T-helper 17 cell (primary cell): ENCODE measurements at regions not wholly inside any gene's neighbourhood (a gene's known extent, or its start where the extent isn't known, plus 50 kb on each side); places are given as distances from the start of the nearest gene placed in this dataset.
"Not testable (repeated sequence)": the region's sequence is repeated elsewhere in the genome, so short reads cannot be mapped to it uniquely, and the experiment has no call there.

Experiments used
- ATAC-seq: fragments of 150-1000 bp; cut with Tn5 transposase; 2 replicates; pipeline ENCODE4 v1.10.0; 2021; ENCODE audit warnings: mild to moderate bottlenecking, moderate library complexity
- DNase-seq, 3 donors: peaks; one replicate each; pipeline versions ENCODE4 v3.0.0 to v3.0.0-alpha.2; 2020 to 2021
- H3K9me3 ChIP-seq: one replicate; pipeline ENCODE4 v1.7.0; 2013; ENCODE audit warnings: low read length, mild to moderate bottlenecking; ENCODE audit not compliant: control insufficient read depth, poor library complexity, severe bottlenecking
- H3K27ac Mint-ChIP-seq: one replicate; pipeline ENCODE4 v1.8.0; 2022; ENCODE audit warnings: mild to moderate bottlenecking, moderate library complexity, mixed read lengths
- H3K27me3 Mint-ChIP-seq: one replicate; pipeline ENCODE4 v1.8.0; 2022; ENCODE audit warnings: mixed read lengths
- H3K36me3 Mint-ChIP-seq: one replicate; pipeline ENCODE4 v1.8.0; 2022; ENCODE audit warnings: low read depth, mixed read lengths
- H3K4me1 Mint-ChIP-seq: one replicate; pipeline ENCODE4 v1.8.0; 2022; ENCODE audit warnings: mild to moderate bottlenecking, mixed read lengths
- H3K4me3 Mint-ChIP-seq: one replicate; pipeline ENCODE4 v1.8.0; 2022; ENCODE audit warnings: mild to moderate bottlenecking, moderate library complexity, mixed read lengths

DNA sequence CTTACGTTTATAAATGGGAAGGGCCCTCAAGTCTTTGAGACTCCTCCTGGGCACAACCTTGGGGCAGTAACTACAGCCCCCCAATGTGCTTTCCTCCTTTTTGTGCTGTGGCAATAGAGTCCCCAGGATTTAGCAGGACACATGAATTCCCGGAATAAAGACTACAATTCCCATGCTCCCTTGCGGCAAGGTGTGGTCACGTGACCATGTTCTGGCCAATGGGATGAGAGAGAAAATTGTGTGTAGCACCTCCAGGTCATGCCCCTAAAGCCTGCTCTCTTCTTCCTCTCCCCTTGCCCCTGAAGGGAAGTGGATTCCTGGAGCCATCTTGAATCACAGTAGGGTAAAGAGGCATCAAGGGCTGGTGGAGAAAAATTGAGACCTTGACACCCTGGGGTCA, 295.1 kb upstream of the SFSWAP start:
- no peak for DNase-seq
- Mint-ChIP-seq H3K27me3 (peaks cover 6% of the 10 kb centered on the region), H3K36me3 (no peaks in the 10 kb centered on the region), H3K4me3 (no peak overlapping the region), H3K27ac (no peak overlapping the region), H3K4me1 (no peaks in the 10 kb centered on the region)
- ATAC-seq = no peak
- no peaks in the 10 kb centered on the region for H3K9me3 ChIP-seq

DNA sequence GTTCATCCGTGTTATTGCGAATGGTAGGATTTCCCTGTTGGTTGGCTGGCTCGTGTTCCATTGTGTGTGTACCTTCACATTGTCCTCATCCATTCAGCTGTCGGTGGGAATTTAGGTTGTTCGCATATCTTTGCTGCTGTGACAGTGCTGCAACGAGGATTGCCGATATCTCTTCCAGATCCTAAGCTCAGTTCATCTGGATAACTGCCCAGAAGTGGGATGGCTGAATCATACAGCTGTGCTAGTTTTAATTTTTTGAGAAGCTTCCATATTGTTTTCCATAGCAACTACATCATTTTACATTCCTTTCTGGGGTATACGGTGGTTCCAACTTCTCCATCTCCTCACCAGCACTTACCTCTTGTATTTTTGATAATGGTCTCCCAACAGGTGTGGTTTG, 292.8 kb upstream of the SFSWAP start:
- DNase-seq (no peak), ATAC-seq (no peak)
- Mint-ChIP-seq H3K4me1 (no peaks in the 10 kb centered on the region), H3K27ac (no peak overlapping the region), H3K4me3 (no peak overlapping the region), H3K27me3 (peaks cover 10% of the 10 kb centered on the region), H3K36me3 (no peaks in the 10 kb centered on the region)
- no peaks in the 10 kb centered on the region for H3K9me3 ChIP-seq

DNA sequence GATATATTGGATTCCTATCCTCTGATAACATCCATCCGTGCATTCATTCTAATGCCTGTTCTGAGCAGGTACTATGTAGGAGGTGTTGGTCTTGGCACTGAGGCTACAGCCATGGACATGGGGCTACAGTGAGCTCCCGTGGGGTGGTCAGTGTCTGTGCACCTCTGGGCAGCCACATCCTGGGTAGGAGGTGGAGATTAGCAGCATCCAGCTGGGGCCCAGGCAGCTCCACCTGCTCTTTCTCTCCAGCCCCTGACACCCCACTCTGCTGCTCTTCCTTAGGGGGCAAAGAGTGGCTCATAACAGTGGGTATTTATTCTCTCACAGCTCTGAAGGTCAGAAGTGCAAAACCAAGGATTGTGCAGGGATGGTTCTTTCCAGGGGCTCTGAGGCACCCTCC, 292.0 kb upstream of the SFSWAP start:
- Mint-ChIP-seq H3K27ac (no peak overlapping the region), H3K4me3 (no peak overlapping the region), H3K4me1 (no peaks in the 10 kb centered on the region), H3K36me3 (no peaks in the 10 kb centered on the region), H3K27me3 (peaks cover 10% of the 10 kb centered on the region)
- DNase-seq (no peak), ATAC-seq (no peak)
- no peaks in the 10 kb centered on the region for H3K9me3 ChIP-seq

DNA sequence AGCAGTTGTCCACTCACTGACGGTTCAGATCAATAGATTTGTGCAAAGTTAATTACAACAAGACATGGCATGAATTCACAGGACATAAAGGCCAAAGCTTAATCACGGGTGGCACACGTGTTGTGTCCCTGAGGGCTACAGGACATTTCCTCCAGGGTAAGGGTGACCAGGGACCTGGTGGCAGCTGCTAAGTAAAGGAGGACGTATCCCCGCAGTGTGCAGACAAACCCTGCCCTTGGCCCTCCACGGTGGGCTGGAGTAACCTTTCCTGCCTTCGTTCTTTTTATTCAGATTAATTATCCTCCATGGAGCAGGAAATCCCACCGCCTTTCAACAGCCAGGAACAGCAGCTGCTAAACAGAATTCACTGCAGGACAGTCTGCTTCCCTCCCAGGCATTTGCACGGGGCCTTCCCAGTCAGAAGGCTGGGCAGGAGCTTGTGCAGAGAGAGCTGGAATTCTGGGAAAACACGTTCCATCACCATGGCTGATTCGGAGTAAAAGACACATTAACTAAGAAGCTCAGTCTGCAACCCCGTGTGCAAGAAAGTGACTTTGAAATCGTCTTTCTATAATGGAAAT, 289.9 kb upstream of the SFSWAP start:
- Mint-ChIP-seq H3K4me1 (no peaks in the 10 kb centered on the region), H3K36me3 (no peaks in the 10 kb centered on the region), H3K27me3 (peaks cover 10% of the 10 kb centered on the region), H3K27ac (no peak overlapping the region), H3K4me3 (no peak overlapping the region)
- DNase-seq (no peak), ATAC-seq (no peak)
- no peaks in the 10 kb centered on the region for H3K9me3 ChIP-seq

DNA sequence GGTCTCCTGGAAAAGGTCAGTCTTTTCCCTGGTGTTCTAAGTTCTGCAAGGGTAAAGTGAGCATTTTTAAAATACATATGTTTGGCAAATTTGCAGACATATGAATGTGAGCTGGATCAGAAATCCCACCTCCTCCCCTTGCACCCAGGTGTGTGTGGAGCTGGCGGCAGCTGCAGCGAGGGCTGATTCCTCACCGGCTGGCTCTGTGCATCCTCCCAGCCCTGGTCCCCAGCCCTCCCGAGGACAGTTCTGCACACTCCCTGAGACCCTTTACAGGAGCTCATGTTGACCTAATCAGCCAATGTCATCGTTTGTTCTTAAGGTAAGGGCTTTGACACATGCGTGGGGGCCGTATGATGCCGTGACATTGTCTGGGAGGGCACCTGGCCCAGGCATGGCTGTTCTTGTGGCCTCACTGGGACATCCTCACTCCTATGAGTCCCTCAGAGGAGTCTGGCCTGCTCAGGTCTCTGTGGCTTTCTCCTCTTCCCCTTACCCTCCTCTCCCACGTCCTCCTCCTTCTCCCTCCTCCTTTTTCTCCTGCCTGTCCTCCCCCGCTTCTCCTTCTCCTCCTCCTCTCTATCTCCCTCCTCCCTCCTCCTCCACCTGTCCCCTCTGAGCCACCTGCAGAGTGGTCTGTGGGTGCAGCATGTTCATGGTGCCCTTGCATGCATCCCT, 289.2 kb upstream of the SFSWAP start:
- ATAC-seq = no peak
- H3K27me3 Mint-ChIP-seq = peaks cover 10% of the 10 kb centered on the region

DNA sequence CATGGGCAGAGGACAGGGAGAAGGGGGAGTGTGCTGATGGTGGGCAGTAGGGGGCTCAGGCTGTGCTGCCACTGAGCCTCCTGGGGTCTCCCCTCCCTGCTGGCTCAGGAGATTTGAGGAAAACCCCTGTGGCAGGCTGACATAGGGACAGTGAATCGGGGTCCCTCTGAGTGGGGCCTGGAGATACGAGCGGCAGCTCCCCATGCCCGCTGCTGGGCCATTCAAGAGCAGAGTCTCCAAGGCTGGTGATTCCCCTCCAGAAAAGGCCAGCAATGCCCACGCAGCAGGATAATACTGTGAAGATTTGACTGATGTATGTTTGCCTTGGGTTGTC, 288.7 kb upstream of the SFSWAP start:
- Mint-ChIP-seq H3K36me3 (no peaks in the 10 kb centered on the region), H3K4me1 (no peaks in the 10 kb centered on the region), H3K27ac (no peak overlapping the region), H3K4me3 (no peak overlapping the region), H3K27me3 (peaks cover 10% of the 10 kb centered on the region)
- ATAC-seq (no peak), DNase-seq (no peak)
- no peaks in the 10 kb centered on the region for H3K9me3 ChIP-seq

More for the DNA sequence above, 289.2 kb upstream of the SFSWAP start:
- no peaks in the 10 kb centered on the region for H3K36me3 Mint-ChIP-seq
- DNase-seq = no peak
- no peak overlapping the region for H3K27ac Mint-ChIP-seq
- H3K9me3 ChIP-seq = no peaks in the 10 kb centered on the region
- H3K4me3 Mint-ChIP-seq = no peak overlapping the region
- no peaks in the 10 kb centered on the region for H3K4me1 Mint-ChIP-seq

DNA sequence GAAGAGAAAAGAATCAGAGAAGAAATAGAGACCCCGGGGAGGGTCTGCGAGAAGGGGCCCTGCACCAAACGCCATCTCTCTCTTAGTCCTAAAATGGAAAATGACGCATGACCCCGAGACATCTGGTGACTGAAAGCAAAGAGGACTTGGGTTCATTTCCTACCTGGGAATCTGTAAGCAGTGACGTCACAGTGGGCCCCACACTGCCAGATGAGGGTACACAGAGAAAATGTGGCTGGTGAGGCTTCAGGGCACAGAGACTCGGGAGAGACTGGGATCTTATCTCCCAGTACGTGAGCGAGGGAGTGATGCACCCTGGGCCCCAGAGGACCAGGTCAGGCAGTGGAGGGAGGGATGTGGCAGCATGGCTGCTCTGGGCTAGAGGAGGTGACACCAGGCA, 288.1 kb upstream of the SFSWAP start:
- Mint-ChIP-seq H3K4me1 (no peaks in the 10 kb centered on the region), H3K4me3 (no peak overlapping the region), H3K27me3 (peaks cover 10% of the 10 kb centered on the region), H3K36me3 (no peaks in the 10 kb centered on the region), H3K27ac (no peak overlapping the region)
- DNase-seq = no peak
- no peaks in the 10 kb centered on the region for H3K9me3 ChIP-seq
- no peak for ATAC-seq

DNA sequence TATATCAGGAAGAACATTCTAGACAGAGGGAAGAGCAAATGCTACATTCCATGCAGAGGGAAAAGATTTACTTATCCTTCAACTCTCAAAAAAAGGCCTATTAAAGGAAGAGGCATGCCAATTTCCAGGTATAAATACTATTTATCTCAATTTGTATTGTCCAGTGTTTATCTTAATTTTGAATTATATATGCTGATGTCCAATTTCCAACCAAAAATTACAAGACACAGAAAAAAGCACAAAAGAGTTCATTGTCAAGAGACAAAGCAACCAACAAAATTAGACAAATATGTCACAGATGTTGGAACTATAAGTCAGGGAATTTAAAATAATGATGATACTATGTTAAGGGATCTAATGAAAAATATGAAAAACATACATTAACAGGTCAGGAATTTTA, 286.6 kb upstream of the SFSWAP start:
- DNase-seq (no peak), ATAC-seq (no peak)
- Mint-ChIP-seq H3K27me3 (peaks cover 10% of the 10 kb centered on the region), H3K36me3 (no peaks in the 10 kb centered on the region), H3K27ac (no peak overlapping the region), H3K4me1 (no peaks in the 10 kb centered on the region), H3K4me3 (no peak overlapping the region)
- H3K9me3 ChIP-seq = no peaks in the 10 kb centered on the region

DNA sequence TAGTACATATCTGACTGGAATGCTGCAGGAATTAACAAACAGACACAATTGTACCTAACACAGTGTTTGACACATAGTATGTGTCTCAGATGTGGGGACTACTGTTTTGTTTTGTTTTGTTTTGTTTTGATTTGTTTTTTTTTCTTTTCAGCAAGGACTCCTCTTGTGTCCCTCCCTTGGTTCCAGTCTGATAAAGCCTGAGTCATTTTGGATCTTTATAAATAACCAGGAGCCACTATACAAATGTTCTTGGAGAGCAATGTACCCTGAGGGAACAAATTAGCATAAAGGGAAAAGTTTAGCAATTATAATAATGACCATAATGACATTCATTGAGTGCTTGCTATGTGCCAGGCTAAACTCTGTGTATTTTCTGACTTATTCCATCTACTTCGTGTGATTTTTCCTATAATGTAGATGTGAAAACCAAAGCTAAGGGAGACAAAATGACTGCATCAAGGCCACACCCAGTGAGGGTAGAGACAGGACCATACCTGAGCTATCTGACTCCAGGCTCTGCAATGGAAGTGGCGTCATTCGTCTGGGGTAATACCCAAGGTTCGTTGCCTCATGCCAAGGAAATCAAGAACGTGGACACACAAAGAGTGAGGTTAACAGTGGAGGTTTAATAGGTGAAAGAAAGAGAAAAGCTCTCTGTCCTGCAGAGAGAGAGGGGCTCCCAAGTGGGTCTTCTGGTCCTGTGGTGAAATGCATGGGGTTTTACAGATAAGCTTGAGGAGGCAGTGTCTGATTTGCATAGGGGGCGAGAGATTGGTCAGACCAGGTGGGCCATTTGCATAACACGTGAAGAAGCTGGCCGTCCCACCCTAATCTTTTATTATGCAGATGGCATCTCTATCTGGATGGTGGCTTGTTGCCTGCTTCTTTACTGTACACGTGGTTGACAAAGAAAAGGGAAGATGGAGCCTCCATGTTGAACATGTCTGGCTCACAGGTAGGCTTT, 285.5 kb upstream of the SFSWAP start:
- no peaks in the 10 kb centered on the region for H3K9me3 ChIP-seq
- Mint-ChIP-seq H3K27ac (no peak overlapping the region), H3K4me3 (no peak overlapping the region), H3K4me1 (no peaks in the 10 kb centered on the region), H3K27me3 (peaks cover 11% of the 10 kb centered on the region), H3K36me3 (no peaks in the 10 kb centered on the region)
- DNase-seq = no peak
- no peak for ATAC-seq

DNA sequence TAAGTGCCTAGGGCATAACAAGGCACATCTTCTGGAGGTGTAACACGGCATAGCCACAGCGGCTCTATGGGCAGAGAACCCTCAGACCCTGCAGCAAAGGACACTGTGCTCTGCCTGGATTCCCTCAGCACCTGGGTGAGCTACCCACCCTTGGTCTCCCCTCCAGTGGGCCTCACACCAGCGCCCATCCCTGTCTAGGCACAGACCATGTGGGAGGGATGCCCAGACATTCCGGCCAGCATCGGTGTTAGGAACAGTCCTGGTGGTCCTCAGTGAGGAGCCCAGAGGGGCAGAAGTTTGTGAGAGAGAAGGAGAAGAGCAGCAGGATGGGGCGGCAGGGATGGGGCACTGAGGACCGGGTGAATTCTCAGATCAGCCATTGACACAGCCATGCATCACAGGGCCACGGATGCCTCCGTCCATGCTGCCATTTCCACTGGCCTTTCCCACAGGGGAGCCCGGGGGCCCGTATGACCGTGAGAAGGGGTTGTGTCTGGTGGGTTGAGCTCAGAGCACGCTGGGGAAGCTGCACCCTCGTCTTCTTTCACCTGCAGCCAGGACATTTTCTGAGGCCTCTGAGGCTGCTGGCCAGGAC, 282.7 kb upstream of the SFSWAP start:
- Mint-ChIP-seq H3K4me1 (no peaks in the 10 kb centered on the region), H3K27me3 (peaks cover 19% of the 10 kb centered on the region), H3K4me3 (no peak overlapping the region), H3K27ac (no peak overlapping the region), H3K36me3 (peaks cover 4% of the 10 kb centered on the region)
- no peaks in the 10 kb centered on the region for H3K9me3 ChIP-seq
- no peak for ATAC-seq
- DNase-seq = no peak

DNA sequence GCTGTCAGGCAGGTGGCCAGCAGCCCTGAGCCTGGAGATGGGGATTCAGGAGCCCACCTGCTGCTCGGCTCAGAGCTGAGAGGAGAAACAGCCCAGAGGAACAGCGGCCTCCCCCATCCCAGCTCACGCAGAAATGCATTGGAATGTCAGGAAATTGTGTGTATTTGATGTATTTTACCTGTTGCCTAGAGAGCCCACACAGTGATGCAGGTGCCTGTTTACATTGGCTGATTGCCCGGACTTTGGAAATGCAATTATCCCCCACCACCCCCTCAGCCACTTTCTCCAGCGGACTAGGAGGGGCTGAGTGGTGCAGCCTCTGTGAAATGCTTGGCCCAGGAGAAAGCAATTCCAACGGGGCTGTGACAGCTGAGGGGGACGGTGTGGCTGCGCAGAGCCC, 281.7 kb upstream of the SFSWAP start:
- H3K4me1 Mint-ChIP-seq, H3K27ac Mint-ChIP-seq, ATAC-seq, DNase-seq, H3K9me3 ChIP-seq, H3K4me3 Mint-ChIP-seq, H3K36me3 Mint-ChIP-seq: not testable (repeated sequence)
- H3K27me3 Mint-ChIP-seq = peaks cover 19% of the 10 kb centered on the region

DNA sequence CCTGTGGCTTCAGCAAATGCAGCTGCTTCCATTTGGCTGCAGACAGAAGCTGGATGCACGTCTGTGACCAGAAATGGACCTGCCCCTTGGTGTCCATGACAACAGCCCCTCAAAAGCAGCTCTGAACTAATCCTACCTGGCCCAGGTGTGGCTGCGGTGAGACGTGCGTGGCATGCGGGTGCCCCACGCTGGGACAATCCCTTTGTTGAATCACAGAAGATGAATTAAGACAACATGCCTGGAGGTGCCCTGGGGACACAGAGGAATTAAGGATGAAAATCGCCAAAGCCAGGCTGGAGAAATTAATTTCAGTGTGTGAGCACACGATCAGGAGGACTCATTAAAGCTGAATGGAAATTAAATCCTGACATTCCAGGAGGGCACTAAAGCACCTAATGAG, 281.2 kb upstream of the SFSWAP start:
- H3K4me3 Mint-ChIP-seq, H3K27ac Mint-ChIP-seq, H3K4me1 Mint-ChIP-seq, ATAC-seq, H3K36me3 Mint-ChIP-seq, DNase-seq, H3K9me3 ChIP-seq: not testable (repeated sequence)
- H3K27me3 Mint-ChIP-seq = peaks cover 23% of the 10 kb centered on the region

DNA sequence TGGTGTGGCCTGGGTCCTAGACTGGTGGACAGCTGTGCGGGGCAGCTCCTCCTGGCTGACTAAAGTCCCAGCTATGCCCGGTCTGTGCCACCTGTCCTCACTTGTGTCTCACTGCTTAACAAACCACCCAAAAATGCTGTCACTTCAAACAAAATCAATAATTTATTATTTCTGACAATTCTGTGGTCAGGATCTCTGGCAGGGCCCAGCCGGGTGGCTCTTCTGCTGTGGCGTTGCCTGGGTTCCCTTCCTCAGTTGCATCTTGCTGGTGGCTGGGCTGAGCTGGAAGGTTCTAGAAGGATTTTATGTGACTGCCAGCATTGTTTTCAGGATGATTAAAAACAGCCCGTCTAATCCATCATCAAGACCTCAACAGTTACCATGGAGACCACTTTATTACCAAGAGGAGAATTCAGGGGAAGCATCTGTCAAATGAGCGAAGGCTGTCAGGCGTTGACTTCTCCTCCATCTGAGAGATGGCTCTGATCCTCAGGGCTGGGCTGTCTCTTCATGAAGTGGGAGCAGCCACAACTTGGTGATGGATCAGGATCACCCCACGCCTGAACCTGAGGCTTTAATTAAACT, 280.6 kb upstream of the SFSWAP start:
- H3K36me3 Mint-ChIP-seq = peaks cover 4% of the 10 kb centered on the region
- no peak for DNase-seq
- H3K27ac Mint-ChIP-seq = no peak overlapping the region
- no peaks in the 10 kb centered on the region for H3K4me1 Mint-ChIP-seq
- no peaks in the 10 kb centered on the region for H3K9me3 ChIP-seq
- H3K27me3 Mint-ChIP-seq = peaks cover 27% of the 10 kb centered on the region
- no peak overlapping the region for H3K4me3 Mint-ChIP-seq
- no peak for ATAC-seq
